HCT116 (cell line): ENCODE measurements at regions not wholly inside any gene's neighbourhood (a gene's known extent, or its start where the extent isn't known, plus 50 kb on each side); places are given as distances from the start of the nearest gene placed in this dataset.

ENCODE experiments used
- ATAC-seq: fragments of 200-7000 bp; cut with Tn5 transposase; 2 replicates; pipeline ENCODE4 v1.9.1; 2020; ENCODE audit warnings: mild to moderate bottlenecking, moderate library complexity
- BruUV-seq: library from RNA; stranded (reverse); fragments of 400-500 nt; replicated peaks from 2 replicates; lab custom pipeline; 2021; lab: Mats Ljungman, UMichigan
- CTCF ChIA-PET: fragments of 300-600 bp; sonication (Branson Sonifier 250); formaldehyde crosslinking; loops from one replicate; lab custom pipeline; 2021; ENCODE audit warnings: antibody characterized with exemption; lab: Charles Lee
- POLR2A ChIA-PET: fragments of 300-600, 350-600 bp; sonication (Branson Sonifier 250); formaldehyde crosslinking; loops from one replicate; lab custom pipeline; 2021; ENCODE audit warnings: antibody characterized with exemption; lab: Charles Lee
- RAD21 ChIA-PET, 2 experiments: fragments of 300-600 bp; sonication (Branson Sonifier 250); formaldehyde crosslinking; loops; one replicate each; lab custom pipeline; 2023; ENCODE audit warnings: low total read pairs in 2 of 2; ENCODE audit not compliant: uncharacterized antibody in 2 of 2, unreplicated experiment in 2 of 2, low non-redundant PET in 1 of 2; lab: Charles Lee
- DNase-seq: peaks from one replicate; pipeline ENCODE4 v3.0.0-alpha.2; 2010; ENCODE audit warnings: low read depth, low spot score
- H2AFZ ChIP-seq: fragments of 200-600 bp; shearing (Covaris generic), sonication (generic); 2 replicates; pipeline ENCODE4 v1.6.1; 2017; ENCODE audit warnings: low read depth, mixed run types, mixed read lengths, antibody characterized with exemption, low read length; ENCODE audit not compliant: poor library complexity, severe bottlenecking
- H3K27ac ChIP-seq: 2 replicates; pipeline ENCODE4 v1.5.1; 2012; ENCODE audit warnings: low read depth, low read length
- H3K27me3 ChIP-seq: fragments of 200-600 bp; sonication (generic); 2 replicates; pipeline ENCODE4 v1.6.1; 2016; ENCODE audit warnings: mixed run types, low read length, mixed read lengths; ENCODE audit not compliant: insufficient read depth
- H3K36me3 ChIP-seq, 2 experiments: fragments of 200-500 bp in 1 of 2; fragments of 200-600 bp in 1 of 2; sonication (Bioruptor generic) in 1 of 2; sonication (generic) in 1 of 2; 2 replicates each; pipeline versions ENCODE4 v1.5.1 to v1.6.1; 2014 to 2016; ENCODE audit warnings: low read length in 2 of 2, inconsistent platforms in 1 of 2, mixed read lengths in 1 of 2, mixed run types in 1 of 2; ENCODE audit not compliant: insufficient read depth in 2 of 2, control insufficient read depth in 1 of 2
- H3K4me1 ChIP-seq, 2 experiments: fragments of 200-600 bp in 1 of 2; sonication (generic) in 1 of 2; 2 replicates each; pipeline versions ENCODE4 v1.5.1 to v1.6.1; 2012 to 2017; ENCODE audit warnings: low read length in 2 of 2, inconsistent platforms in 1 of 2, mild to moderate bottlenecking in 1 of 2, mixed read lengths in 1 of 2, mixed run types in 1 of 2, moderate library complexity in 1 of 2; ENCODE audit not compliant: insufficient read depth in 2 of 2, control insufficient read depth in 1 of 2
- H3K4me2 ChIP-seq: fragments of 200-600 bp; sonication (generic); 2 replicates; pipeline ENCODE4 v1.6.1; 2017; ENCODE audit warnings: mixed run types, low read length, mixed read lengths
- H3K4me3 ChIP-seq, 2 experiments: fragments of 200-600 bp in 1 of 2; sonication (generic) in 1 of 2; replicated peaks in 1 of 2; 2 replicates each; pipeline ENCODE4 v1.5.1; 2011 to 2016; ENCODE audit warnings: low read length in 2 of 2, control low read depth in 1 of 2, low read depth in 1 of 2, mild to moderate bottlenecking in 1 of 2, mixed read lengths in 1 of 2, mixed run types in 1 of 2
- H3K79me2 ChIP-seq: fragments of 200-600 bp; sonication (generic); 2 replicates; pipeline ENCODE4 v1.6.1; 2017; ENCODE audit warnings: mild to moderate bottlenecking, mixed run types, low read length, moderate library complexity, mixed read lengths; ENCODE audit not compliant: insufficient read depth
- H3K9ac ChIP-seq: fragments of 200-600 bp; sonication (generic); 2 replicates; pipeline ENCODE4 v1.6.1; 2016; ENCODE audit warnings: low read length, mixed read lengths
- H3K9me2 ChIP-seq: fragments of 200-600 bp; sonication (generic), shearing (Covaris generic); 2 replicates; pipeline ENCODE4 v1.6.1; 2017; ENCODE audit warnings: mixed run types, mild to moderate bottlenecking, moderate library complexity; ENCODE audit not compliant: insufficient read depth
- H3K9me3 ChIP-seq, 2 experiments: fragments of 200-500 bp in 1 of 2; fragments of 200-600 bp in 1 of 2; sonication (Bioruptor generic) in 1 of 2; sonication (generic) in 1 of 2; 2 replicates each; pipeline ENCODE4 v1.6.1; 2014 to 2017; ENCODE audit warnings: low read length in 2 of 2, mixed read lengths in 2 of 2, inconsistent platforms in 1 of 2, low read depth in 1 of 2, mild to moderate bottlenecking in 1 of 2, mixed run types in 1 of 2, moderate library complexity in 1 of 2; ENCODE audit not compliant: control insufficient read depth in 1 of 2, insufficient read depth in 1 of 2
- H4K20me1 ChIP-seq: fragments of 200-600 bp; sonication (generic), shearing (Covaris generic); 2 replicates; pipeline ENCODE4 v1.6.1; 2017; ENCODE audit warnings: mixed run types, mild to moderate bottlenecking, moderate library complexity; ENCODE audit not compliant: insufficient read depth
- CBX3 ChIP-seq: IDR thresholded peaks from 2 replicates; pipeline ENCODE4 v1.6.1; 2012; ENCODE audit warnings: low read depth
- CEBPB ChIP-seq: IDR thresholded peaks from 2 replicates; pipeline ENCODE4 v1.6.1; 2012; ENCODE audit warnings: low read depth
- EGR1 ChIP-seq: IDR thresholded peaks from 2 replicates; pipeline ENCODE4 v1.6.1; 2012; ENCODE audit warnings: low read depth
- ELF1 ChIP-seq: IDR thresholded peaks from 2 replicates; pipeline ENCODE4 v1.6.1; 2012; ENCODE audit warnings: low read depth, borderline replicate concordance
- EZH2 ChIP-seq: fragments of 200-600 bp; sonication (generic); IDR thresholded peaks from 2 replicates; pipeline ENCODE4 v1.6.1; 2017; ENCODE audit warnings: antibody characterized with exemption, mixed run types
- EZH2phosphoT487 ChIP-seq: fragments of 200-600 bp; IDR thresholded peaks from 2 replicates; pipeline ENCODE4 v1.6.1; 2018; ENCODE audit warnings: antibody characterized with exemption, borderline replicate concordance
- FOSL1 ChIP-seq: IDR thresholded peaks from 2 replicates; pipeline ENCODE4 v1.6.1; 2012; ENCODE audit warnings: low read depth
- JUND ChIP-seq: IDR thresholded peaks from 2 replicates; pipeline ENCODE4 v1.6.1; 2012
- POLR2AphosphoS5 ChIP-seq: IDR thresholded peaks from 2 replicates; pipeline ENCODE4 v1.6.1; 2011; ENCODE audit warnings: mild to moderate bottlenecking, low read depth, low read length, moderate library complexity
- REST ChIP-seq: IDR thresholded peaks from 2 replicates; pipeline ENCODE4 v1.6.1; 2012; ENCODE audit warnings: low read depth
- SIN3A ChIP-seq: IDR thresholded peaks from 2 replicates; pipeline ENCODE4 v1.6.1; 2012; ENCODE audit warnings: low read depth
- SP1 ChIP-seq: IDR thresholded peaks from 2 replicates; pipeline ENCODE4 v1.6.1; 2012; ENCODE audit warnings: low read depth
- SRF ChIP-seq: IDR thresholded peaks from 2 replicates; pipeline ENCODE4 v1.6.1; 2012; ENCODE audit warnings: low read depth
- TCF7L2 ChIP-seq: IDR thresholded peaks from 2 replicates; pipeline ENCODE4 v1.7.0; 2011; ENCODE audit warnings: borderline replicate concordance, inconsistent platforms; ENCODE audit not compliant: insufficient read depth, insufficient read length; ENCODE audit errors: extremely low read depth
- ZBTB33 ChIP-seq: IDR thresholded peaks from 2 replicates; pipeline ENCODE4 v1.6.1; 2011; ENCODE audit warnings: mild to moderate bottlenecking, low read length, moderate library complexity; ENCODE audit not compliant: insufficient replicate concordance; ENCODE audit errors: extremely low read depth
- ZFX ChIP-seq: fragments of 450-650 bp; IDR thresholded peaks from 2 replicates; pipeline ENCODE4 v1.6.1; 2017
- ZNF274 ChIP-seq: fragments of 200-500 bp; sonication (Bioruptor generic); IDR thresholded peaks from 2 replicates; pipeline ENCODE4 v1.6.1; 2014; ENCODE audit warnings: mild to moderate bottlenecking, low read depth, low read length, inconsistent platforms
- intact Hi-C: fragments of 100-400 bp; cut with micrococcal nuclease; formaldehyde crosslinking; loops from 2 replicates; pipeline ENCODE4 v1.10.0; 2022
- TF ChIP-seq, protein P1 (sequence below): IDR thresholded peaks from 2 replicates; pipeline ENCODE4 v1.6.1; 2012
- TF ChIP-seq, protein P2 (sequence below): IDR thresholded peaks from 2 replicates; pipeline ENCODE4 v1.6.1; 2012
- TF ChIP-seq, protein P3 (sequence below), 3 experiments: fragments of 200-600 bp in 1 of 3; sonication (generic) in 1 of 3; IDR thresholded peaks in 2 of 3; conservative IDR thresholded peaks in 1 of 3; 2 replicates each; pipeline ENCODE4 v1.5.1; 2012 to 2017; ENCODE audit warnings: low read depth in 2 of 3, low read length in 2 of 3, antibody characterized with exemption in 1 of 3, borderline replicate concordance in 1 of 3, control low read depth in 1 of 3, mild to moderate bottlenecking in 1 of 3, mixed read lengths in 1 of 3, mixed run types in 1 of 3, moderate library complexity in 1 of 3; ENCODE audit not compliant: insufficient read depth in 1 of 3

GRCh38 chr21:35601211-35601610 lies 459.1 kb downstream of the SETD4 start (continued):
- TF ChIP-seq ZNF274: no peak
- no peak for TF ChIP-seq SIN3A
- no peak for TF ChIP-seq EZH2phosphoT487
- TF ChIP-seq FOSL1: no peak

- H3K4me3 ChIP-seq: no peak overlapping the region
- ChIA-PET RAD21 (no interaction called here), CTCF (no interaction called here), POLR2A (no interaction called here)
- H3K27me3 ChIP-seq: no peaks in the 10 kb centered on the region
- no peaks in the 10 kb centered on the region for H3K9me2 ChIP-seq
- H2AFZ ChIP-seq: no peak overlapping the region
- intact Hi-C loops: no loop called here
- H3K36me3 ChIP-seq: no peaks in the 10 kb centered on the region
- H3K79me2 ChIP-seq: no peaks in the 10 kb centered on the region
- DNase-seq (no peak), ATAC-seq (no peak)
- peaks cover 0 to 2% of the 10 kb centered on the region in 2 experiments; a peak in 1 of 4 replicates for H3K4me1 ChIP-seq
- no peak overlapping the region for H3K4me2 ChIP-seq
- no peak overlapping the region for H3K27ac ChIP-seq
- no peaks in the 10 kb centered on the region for H4K20me1 ChIP-seq
- H3K9ac ChIP-seq: no peak overlapping the region
- BruUV-seq: no TSS peak
- no peaks in the 10 kb centered on the region for H3K9me3 ChIP-seq
- TF ChIP-seq SRF (no peak), ZBTB33 (no peak), CEBPB (no peak), POLR2AphosphoS5 (no peak), EZH2 (no peak), SIN3A (no peak), TCF7L2 (no peak), SP1 (no peak), EZH2phosphoT487 (no peak), EGR1 (no peak), REST (no peak), CBX3 (no peak), ELF1 (no peak), ZFX (no peak), ZNF274 (no peak), JUND (no peak)
- TF ChIP-seq, protein P1, sequence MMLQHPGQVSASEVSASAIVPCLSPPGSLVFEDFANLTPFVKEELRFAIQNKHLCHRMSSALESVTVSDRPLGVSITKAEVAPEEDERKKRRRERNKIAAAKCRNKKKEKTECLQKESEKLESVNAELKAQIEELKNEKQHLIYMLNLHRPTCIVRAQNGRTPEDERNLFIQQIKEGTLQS: no peak
- TF ChIP-seq, protein P2, sequence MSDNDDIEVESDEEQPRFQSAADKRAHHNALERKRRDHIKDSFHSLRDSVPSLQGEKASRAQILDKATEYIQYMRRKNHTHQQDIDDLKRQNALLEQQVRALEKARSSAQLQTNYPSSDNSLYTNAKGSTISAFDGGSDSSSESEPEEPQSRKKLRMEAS: no peak
- TF ChIP-seq, protein P3, sequence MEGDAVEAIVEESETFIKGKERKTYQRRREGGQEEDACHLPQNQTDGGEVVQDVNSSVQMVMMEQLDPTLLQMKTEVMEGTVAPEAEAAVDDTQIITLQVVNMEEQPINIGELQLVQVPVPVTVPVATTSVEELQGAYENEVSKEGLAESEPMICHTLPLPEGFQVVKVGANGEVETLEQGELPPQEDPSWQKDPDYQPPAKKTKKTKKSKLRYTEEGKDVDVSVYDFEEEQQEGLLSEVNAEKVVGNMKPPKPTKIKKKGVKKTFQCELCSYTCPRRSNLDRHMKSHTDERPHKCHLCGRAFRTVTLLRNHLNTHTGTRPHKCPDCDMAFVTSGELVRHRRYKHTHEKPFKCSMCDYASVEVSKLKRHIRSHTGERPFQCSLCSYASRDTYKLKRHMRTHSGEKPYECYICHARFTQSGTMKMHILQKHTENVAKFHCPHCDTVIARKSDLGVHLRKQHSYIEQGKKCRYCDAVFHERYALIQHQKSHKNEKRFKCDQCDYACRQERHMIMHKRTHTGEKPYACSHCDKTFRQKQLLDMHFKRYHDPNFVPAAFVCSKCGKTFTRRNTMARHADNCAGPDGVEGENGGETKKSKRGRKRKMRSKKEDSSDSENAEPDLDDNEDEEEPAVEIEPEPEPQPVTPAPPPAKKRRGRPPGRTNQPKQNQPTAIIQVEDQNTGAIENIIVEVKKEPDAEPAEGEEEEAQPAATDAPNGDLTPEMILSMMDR (IDR thresholded peaks at IDR 0.05 in 2 of 3, conservative IDR thresholded peaks at IDR 0.05 in 1 of 3; ENCODE audit: borderline replicate concordance in 1 of 3, insufficient read depth in 1 of 3, low read depth in 2 of 3, low read length in 2 of 3): no peak
Measured at GRCh38 chr21:35599164-35599563, 461.2 kb downstream of the SETD4 start.
